Retinal pigment epithelial cell (primary cell): ENCODE measurements at regions not wholly inside any gene's neighbourhood (a gene's known extent, or its start where the extent isn't known, plus 50 kb on each side); places are given as distances from the start of the nearest gene placed in this dataset.
"Not testable (repeated sequence)": the region's sequence is repeated elsewhere in the genome, so short reads cannot be mapped to it uniquely, and the experiment has no call there.

Experiments
- DNase-seq: peaks from one replicate; pipeline ENCODE4 v3.0.0-alpha.2; 2010; ENCODE audit warnings: low read depth
- H3K4me3 ChIP-seq: 2 replicates; pipeline ENCODE4 v1.5.1; 2011; ENCODE audit warnings: mild to moderate bottlenecking, low read length, control low read depth, moderate library complexity
- TF ChIP-seq, protein P1 (sequence below): conservative IDR thresholded peaks from 2 replicates; pipeline ENCODE4 v1.5.1; 2011; ENCODE audit warnings: low read depth, low read length, control low read depth, inconsistent platforms

DNA sequence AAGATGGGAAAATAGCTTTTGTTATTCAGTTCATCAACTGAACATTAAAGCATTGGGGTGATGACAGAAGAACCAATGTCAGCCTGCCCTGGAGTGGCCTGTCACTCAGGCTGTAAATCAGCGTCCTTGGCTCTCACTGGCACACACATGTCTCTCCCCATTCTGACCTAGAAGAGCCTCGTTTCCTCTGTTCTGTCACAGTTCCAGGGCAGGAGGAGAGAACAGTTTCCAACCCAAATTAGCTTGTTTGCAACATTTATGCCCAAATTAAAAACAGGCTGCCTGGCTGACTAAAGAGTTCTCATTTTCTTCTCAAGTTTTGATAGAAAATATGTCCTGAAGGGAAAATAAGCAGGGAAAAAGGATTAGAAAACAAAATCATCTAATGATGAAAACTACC, 520.1 kb downstream of the CHSY3 start:
- DNase-seq = no peak
- H3K4me3 ChIP-seq = no peak overlapping the region
- TF ChIP-seq, protein P1, sequence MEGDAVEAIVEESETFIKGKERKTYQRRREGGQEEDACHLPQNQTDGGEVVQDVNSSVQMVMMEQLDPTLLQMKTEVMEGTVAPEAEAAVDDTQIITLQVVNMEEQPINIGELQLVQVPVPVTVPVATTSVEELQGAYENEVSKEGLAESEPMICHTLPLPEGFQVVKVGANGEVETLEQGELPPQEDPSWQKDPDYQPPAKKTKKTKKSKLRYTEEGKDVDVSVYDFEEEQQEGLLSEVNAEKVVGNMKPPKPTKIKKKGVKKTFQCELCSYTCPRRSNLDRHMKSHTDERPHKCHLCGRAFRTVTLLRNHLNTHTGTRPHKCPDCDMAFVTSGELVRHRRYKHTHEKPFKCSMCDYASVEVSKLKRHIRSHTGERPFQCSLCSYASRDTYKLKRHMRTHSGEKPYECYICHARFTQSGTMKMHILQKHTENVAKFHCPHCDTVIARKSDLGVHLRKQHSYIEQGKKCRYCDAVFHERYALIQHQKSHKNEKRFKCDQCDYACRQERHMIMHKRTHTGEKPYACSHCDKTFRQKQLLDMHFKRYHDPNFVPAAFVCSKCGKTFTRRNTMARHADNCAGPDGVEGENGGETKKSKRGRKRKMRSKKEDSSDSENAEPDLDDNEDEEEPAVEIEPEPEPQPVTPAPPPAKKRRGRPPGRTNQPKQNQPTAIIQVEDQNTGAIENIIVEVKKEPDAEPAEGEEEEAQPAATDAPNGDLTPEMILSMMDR = no peak

DNA sequence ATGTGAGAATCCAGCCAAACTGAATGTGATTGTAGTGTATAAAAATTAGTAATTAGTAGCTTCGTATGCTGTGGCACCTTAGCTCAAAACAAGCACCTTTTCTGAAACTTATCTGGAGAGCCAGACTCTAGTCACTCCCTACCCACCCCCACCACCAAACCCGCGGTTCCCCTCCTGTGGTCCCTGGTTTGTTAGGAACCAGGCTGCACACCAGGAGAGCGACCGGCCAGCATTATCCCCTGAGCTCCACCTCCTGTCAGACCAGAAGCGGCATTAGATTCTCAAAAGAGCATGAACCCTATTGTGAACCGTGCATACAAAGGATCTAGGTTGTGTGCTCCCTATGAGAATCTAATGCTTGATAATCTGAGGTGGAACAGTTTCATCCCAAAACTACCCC, 498.6 kb downstream of the CHSY3 start:
- no peak for DNase-seq

DNA sequence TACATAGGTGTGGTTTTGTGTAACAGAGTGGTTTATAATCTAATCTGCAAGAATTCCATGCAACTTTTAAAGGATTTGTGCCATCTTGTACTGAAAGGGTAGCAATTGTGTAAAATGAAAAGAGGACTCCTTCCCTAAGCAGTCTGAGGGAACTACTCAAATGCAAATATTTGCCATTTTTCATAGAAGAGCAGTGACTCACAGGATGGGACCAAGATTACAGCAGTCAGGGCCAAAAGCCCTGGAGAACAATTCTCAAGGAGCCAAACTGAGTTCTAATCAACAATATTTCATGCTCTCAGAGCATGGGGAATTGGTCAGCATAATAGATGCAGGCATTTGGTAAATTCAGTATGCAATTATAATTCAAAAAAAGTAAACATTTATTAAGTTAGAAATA, 495.8 kb downstream of the CHSY3 start:
- TF ChIP-seq, protein P1 = no peak
- DNase-seq = peak; percentile 27

More for the DNA sequence above, 498.6 kb downstream of the CHSY3 start:
- H3K4me3 ChIP-seq = no peak overlapping the region
- TF ChIP-seq, protein P1 = no peak

DNA sequence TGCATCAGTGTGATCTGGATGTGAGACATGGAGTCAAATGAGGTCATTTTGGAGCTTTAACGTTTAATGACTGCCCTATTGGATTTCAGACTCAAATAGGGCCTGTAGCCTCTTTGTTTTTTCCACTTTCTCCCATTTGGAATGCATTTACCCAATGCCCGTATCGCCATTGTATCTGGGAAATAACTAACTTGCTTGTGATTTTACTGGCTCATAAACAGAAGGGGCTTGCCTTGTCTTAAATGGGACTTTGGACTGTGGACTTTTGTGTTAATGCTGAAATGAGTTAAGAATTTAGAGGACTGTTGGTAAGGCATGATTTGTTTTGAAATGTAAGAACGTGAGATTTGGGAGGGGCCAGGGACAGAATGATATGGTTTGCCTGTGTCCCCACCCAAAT, 494.6 kb downstream of the CHSY3 start:
- TF ChIP-seq, protein P1 = no peak
- H3K4me3 ChIP-seq = no peak overlapping the region
- no peak for DNase-seq

More for the DNA sequence above, 495.8 kb downstream of the CHSY3 start:
- H3K4me3 ChIP-seq = no peak overlapping the region

DNA sequence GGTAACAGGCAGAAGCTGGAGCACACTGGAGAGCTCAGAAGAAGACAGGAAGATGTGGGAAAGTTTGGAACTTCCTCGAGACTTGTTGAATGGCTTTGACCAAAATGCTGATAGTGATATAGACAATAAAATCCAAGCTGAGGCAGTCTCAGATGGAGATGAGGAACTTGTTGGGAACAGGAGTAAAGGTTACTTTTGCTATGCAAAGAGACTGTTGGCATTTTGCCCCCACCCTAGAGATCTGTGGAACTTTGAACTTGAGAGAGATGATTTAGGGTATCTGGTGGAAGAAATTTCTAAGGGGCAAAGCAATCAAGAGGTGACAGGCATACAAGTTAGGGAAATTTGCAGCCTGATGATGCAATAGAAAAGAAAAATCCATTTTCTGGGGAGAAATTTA, 493.5 kb downstream of the CHSY3 start:
- H3K4me3 ChIP-seq, DNase-seq: not testable (repeated sequence)

DNA sequence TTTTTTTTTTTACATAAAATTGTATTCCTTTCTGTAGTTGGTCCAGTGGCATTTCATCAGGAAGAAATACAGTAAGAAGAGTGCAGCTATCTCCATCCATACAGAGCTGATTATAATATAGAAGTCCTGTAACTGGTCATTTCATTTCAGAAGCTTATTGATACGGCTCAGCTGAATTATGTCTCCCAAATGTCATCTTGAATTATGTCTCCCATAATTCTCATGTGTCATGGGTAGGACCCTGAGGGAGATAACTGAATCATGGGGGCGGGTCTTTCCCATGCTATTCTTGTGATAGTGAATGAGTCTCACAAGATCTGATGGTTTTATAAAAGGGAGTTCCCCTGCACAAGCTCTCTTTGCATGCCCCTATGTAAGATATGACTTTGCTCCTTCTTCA, 492.9 kb downstream of the CHSY3 start:
- H3K4me3 ChIP-seq = no peak overlapping the region
- DNase-seq = no peak
- TF ChIP-seq, protein P1 = no peak

DNA sequence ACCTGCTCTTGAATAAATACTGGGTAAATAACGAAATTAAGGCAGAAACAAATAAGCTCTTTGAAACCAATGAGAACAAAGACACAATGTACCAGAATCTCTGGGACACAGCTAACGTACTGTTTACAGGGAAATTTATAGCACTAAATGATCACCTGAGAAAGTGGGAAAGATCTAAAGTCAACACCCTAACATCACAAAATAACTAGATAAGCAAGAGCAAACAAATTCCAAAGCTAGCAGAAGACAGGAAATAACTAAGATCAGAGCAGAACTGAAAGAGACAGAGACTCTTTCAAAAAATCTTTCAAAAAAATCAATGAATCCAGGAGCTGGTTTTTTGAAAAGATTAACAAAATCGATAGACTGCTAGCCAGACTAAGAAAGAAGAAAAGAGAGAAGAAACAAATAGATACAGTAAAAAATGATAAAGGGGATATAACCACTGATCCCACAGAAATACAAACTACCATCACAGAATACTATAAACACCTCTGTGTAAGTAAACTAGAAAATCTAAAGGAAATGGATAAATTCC, 487.5 kb downstream of the CHSY3 start:
- DNase-seq, H3K4me3 ChIP-seq: not testable (repeated sequence)

DNA sequence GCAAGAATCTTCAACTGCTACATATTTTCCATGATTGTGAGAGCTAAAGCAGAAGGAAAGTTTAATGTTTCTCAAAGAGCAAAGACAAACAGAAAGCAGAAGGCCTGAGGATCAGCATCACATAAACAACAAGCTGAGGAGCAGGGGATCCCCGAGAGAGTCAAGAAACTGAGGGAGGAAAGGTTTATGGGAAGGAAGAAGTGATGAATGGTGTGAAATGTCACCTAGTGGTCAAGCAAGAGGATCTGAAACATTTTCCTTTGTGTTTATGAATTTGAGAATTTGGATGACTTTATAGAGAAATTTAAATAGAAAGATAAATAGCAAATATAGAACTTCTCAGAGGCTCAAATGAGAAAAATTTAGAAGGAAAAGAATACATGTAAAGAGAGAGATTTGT, 481.9 kb downstream of the CHSY3 start:
- DNase-seq = no peak
- TF ChIP-seq, protein P1 = no peak

More for the DNA sequence above, 481.9 kb downstream of the CHSY3 start:
- H3K4me3 ChIP-seq = no peak overlapping the region
